Cardiac fibroblast (primary cell): ENCODE measurements at regions not wholly inside any gene's neighbourhood (a gene's known extent, or its start where the extent isn't known, plus 50 kb on each side); places are given as distances from the start of the nearest gene placed in this dataset.

ENCODE experiments used
- DNase-seq, 2 donors: peaks; one replicate each; pipeline versions ENCODE4 v3.0.0 to v3.0.0-alpha.2; 2010; ENCODE audit warnings: low read depth in 2 of 2
- H3K4me3 ChIP-seq, 2 donors: replicated peaks in 1 of 2; 1 replicate in 1 of 2; 2 replicates in 1 of 2; pipeline ENCODE4 v1.5.1; 2011; ENCODE audit warnings: low read depth in 2 of 2, low read length in 2 of 2, mild to moderate bottlenecking in 2 of 2, moderate library complexity in 1 of 2
- CTCF ChIP-seq: IDR thresholded peaks from one replicate; pipeline ENCODE4 v1.5.1; 2011; ENCODE audit warnings: low read depth, mild to moderate bottlenecking, low read length, inconsistent platforms

- H3K4me3 ChIP-seq: no peak overlapping the region
- DNase-seq: no peak
- TF ChIP-seq CTCF: no peak
Observed at GRCh38 chr2:181157326-181157725, 176.9 kb downstream of the UBE2E3 start.

- DNase-seq: no peak
- TF ChIP-seq CTCF: no peak
- H3K4me3 ChIP-seq: no peak overlapping the region
Observed at GRCh38 chr2:181158427-181158826, 178.0 kb downstream of the UBE2E3 start.

- no peak for TF ChIP-seq CTCF
- no peak overlapping the region for H3K4me3 ChIP-seq
- no peak for DNase-seq
Observed at GRCh38 chr2:181161615-181162014, 181.2 kb downstream of the UBE2E3 start.

GRCh38 chr2:181163139-181163538 is 182.7 kb downstream of the UBE2E3 start:
- DNase-seq: no peak
- no peak for TF ChIP-seq CTCF
- H3K4me3 ChIP-seq: no peak overlapping the region

GRCh38 chr2:181163691-181164090 is 183.3 kb downstream of the UBE2E3 start:
- no peak for TF ChIP-seq CTCF
- no peak for DNase-seq
- no peak overlapping the region for H3K4me3 ChIP-seq

- no peak for TF ChIP-seq CTCF
- no peak overlapping the region for H3K4me3 ChIP-seq
- no peak for DNase-seq
Observed at GRCh38 chr2:181164699-181165098, 184.3 kb downstream of the UBE2E3 start.

GRCh38 chr2:181165199-181165868 is 184.9 kb downstream of the UBE2E3 start:
- no peak overlapping the region for H3K4me3 ChIP-seq
- DNase-seq: no peak
- no peak for TF ChIP-seq CTCF
